Testis (tissue), 2 donors: ENCODE measurements at regions not wholly inside any gene's neighbourhood (a gene's known extent, or its start where the extent isn't known, plus 50 kb on each side); places are given as distances from the start of the nearest gene placed in this dataset.

Experiments
- DNase-seq: peaks from one replicate; pipeline ENCODE4 v3.0.0-alpha.2; 2019
- H3K27ac ChIP-seq, 2 donors: fragments of 200-600 bp; sonication (generic); one replicate each; pipeline ENCODE4 v1.5.1; 2019
- H3K27me3 ChIP-seq: fragments of 200-600 bp; sonication (generic); one replicate; pipeline ENCODE4 v1.5.1; 2019
- H3K36me3 ChIP-seq: fragments of 200-600 bp; sonication (generic); one replicate; pipeline ENCODE4 v1.5.1; 2017; ENCODE audit warnings: low read depth; ENCODE audit errors: missing control alignments
- H3K4me1 ChIP-seq: fragments of 200-600 bp; sonication (generic); one replicate; pipeline ENCODE4 v1.5.1; 2019
- H3K4me3 ChIP-seq, 2 donors: fragments of 200-600 bp; sonication (generic); one replicate each; pipeline ENCODE4 v1.5.1; 2017 to 2019
- H3K9me3 ChIP-seq: fragments of 200-600 bp; sonication (generic); one replicate; pipeline ENCODE4 v1.5.1; 2017
- CTCF ChIP-seq, 3 experiments: fragments of 450-650 bp in 2 of 3; fragments of 200-600 bp in 1 of 3; sonication (generic) in 1 of 3; IDR thresholded peaks; one replicate each; pipeline ENCODE4 v1.5.1; 2016 to 2019; ENCODE audit warnings: antibody characterized with exemption in 3 of 3, mild to moderate bottlenecking in 2 of 3, moderate library complexity in 1 of 3
- POLR2A ChIP-seq: fragments of 450-650 bp; IDR thresholded peaks from one replicate; pipeline ENCODE4 v1.6.1; 2017; ENCODE audit warnings: antibody characterized with exemption, mild to moderate bottlenecking, moderate library complexity
- WGBS, 2 donors: methylation state at CpG; one replicate each; pipeline ENCODE4 v1.1.5; 2018; 5-methylcytosine and 5-hydroxymethylcytosine counted together
- intact Hi-C: fragments of 100-400 bp; cut with DNase I; formaldehyde crosslinking; loops from one replicate; pipeline ENCODE4 v1.15.1; 2023; ENCODE audit warnings: low total_unique reads

- no peak overlapping the region for H3K27ac ChIP-seq
- no peak overlapping the region for H3K4me3 ChIP-seq
- no peaks in the 10 kb centered on the region for H3K4me1 ChIP-seq
- DNase-seq, result no peak
- no peak for TF ChIP-seq POLR2A
- TF ChIP-seq CTCF (IDR thresholded peaks at IDR 0.05), result no peak
- 71 to 75% methylated on average over 1 of the region's 1 CpG for WGBS, 2 donors
- H3K27me3 ChIP-seq, result no peaks in the 10 kb centered on the region
- H3K9me3 ChIP-seq, result no peaks in the 10 kb centered on the region
- no peaks in the 10 kb centered on the region for H3K36me3 ChIP-seq
- intact Hi-C loops, result no loop called here
These were observed 561.1 kb downstream of the KCTD16 start for GRCh38 chr5:144731786-144732185.

- 50 to 62% methylated on average over 3 of the region's 3 CpGs for WGBS, 2 donors
- no peak for DNase-seq
- no peak for TF ChIP-seq CTCF (IDR thresholded peaks at IDR 0.05)
- no peak for TF ChIP-seq POLR2A
- H3K36me3 ChIP-seq, result no peaks in the 10 kb centered on the region
- no peaks in the 10 kb centered on the region for H3K4me1 ChIP-seq
- H3K27me3 ChIP-seq, result no peaks in the 10 kb centered on the region
- no peaks in the 10 kb centered on the region for H3K9me3 ChIP-seq
- no peak overlapping the region for H3K4me3 ChIP-seq
- intact Hi-C loops, result no loop called here
- H3K27ac ChIP-seq, result no peak overlapping the region
These were observed 541.4 kb downstream of the KCTD16 start for GRCh38 chr5:144712090-144712489.

- Histone ChIP-seq H3K27me3 (no peaks in the 10 kb centered on the region), H3K4me3 (no peak overlapping the region), H3K27ac (no peak overlapping the region), H3K4me1 (no peaks in the 10 kb centered on the region), H3K36me3 (no peaks in the 10 kb centered on the region), H3K9me3 (no peaks in the 10 kb centered on the region)
- WGBS, 2 donors, result 38 to 55% methylated on average over 2 of the region's 2 CpGs
- no peak for TF ChIP-seq POLR2A
- no peak for TF ChIP-seq CTCF (IDR thresholded peaks at IDR 0.05)
- no peak for DNase-seq
- intact Hi-C loops, result no loop called here
These were observed 540.5 kb downstream of the KCTD16 start for GRCh38 chr5:144711172-144711571.

GRCh38 chr5:144710637-144711036 lies 540.0 kb downstream of the KCTD16 start:
- no peaks in the 10 kb centered on the region for H3K36me3 ChIP-seq
- H3K4me3 ChIP-seq, result no peak overlapping the region
- no peaks in the 10 kb centered on the region for H3K4me1 ChIP-seq
- TF ChIP-seq POLR2A (no peak), CTCF (IDR thresholded peaks at IDR 0.05) (no peak)
- DNase-seq, result no peak
- WGBS, 2 donors, result 18 to 22% methylated on average over 2 of the region's 2 CpGs
- H3K9me3 ChIP-seq, result no peaks in the 10 kb centered on the region
- H3K27ac ChIP-seq, result no peak overlapping the region
- H3K27me3 ChIP-seq, result no peaks in the 10 kb centered on the region
- intact Hi-C loops, result no loop called here

- no peaks in the 10 kb centered on the region for H3K36me3 ChIP-seq
- no peak overlapping the region for H3K27ac ChIP-seq
- TF ChIP-seq CTCF (IDR thresholded peaks at IDR 0.05) (no peak), POLR2A (no peak)
- no peaks in the 10 kb centered on the region for H3K9me3 ChIP-seq
- no peaks in the 10 kb centered on the region for H3K27me3 ChIP-seq
- H3K4me1 ChIP-seq, result no peaks in the 10 kb centered on the region
- intact Hi-C loops, result no loop called here
- no peak overlapping the region for H3K4me3 ChIP-seq
- no peak for DNase-seq
- 68 to 69% methylated on average over 1 of the region's 1 CpG for WGBS, 2 donors
These were observed 533.1 kb downstream of the KCTD16 start for GRCh38 chr5:144703776-144704175.
